ENCODE measurements at regions not wholly inside any gene's neighbourhood (a gene's known extent, or its start where the extent isn't known, plus 50 kb on each side); places are given as distances from the start of the nearest gene placed in this dataset.

DNA sequence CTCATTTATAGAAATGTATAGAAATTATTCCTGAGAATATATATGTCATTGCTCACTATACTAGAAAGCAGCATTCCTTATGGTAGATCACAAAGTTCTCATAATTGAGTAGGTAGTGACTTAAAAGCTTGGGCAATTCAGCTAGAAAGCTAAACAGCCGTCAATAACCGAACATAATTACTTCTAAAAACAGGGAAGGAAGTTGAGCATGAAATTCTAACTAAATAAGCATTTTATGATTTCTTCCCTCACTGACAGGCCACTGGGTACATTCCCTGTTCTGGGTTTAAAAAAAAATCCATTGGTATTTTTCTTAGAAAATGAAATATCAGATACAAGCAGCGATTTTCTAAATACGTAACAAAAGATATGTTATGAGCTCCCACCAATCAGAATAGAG lies 91.1 kb upstream of the DAB2 start:
- H3K9me3 ChIP-seq (replicated peaks in 1 of 11) = peaks cover 0 to 3% (median 0%) of the 10 kb centered on the region in 11 experiments; a peak in 3 of 22 replicates
- no peak overlapping the region for H3K4me3 ChIP-seq
- peak overlapping the region in 2 of 11 experiments; percentile 30 to 43; a peak in 2 of 22 replicates for H3K9ac ChIP-seq
- no peaks in the 10 kb centered on the region for H4K20me1 ChIP-seq
- H3K27me3 ChIP-seq = no peaks in the 10 kb centered on the region
- no peaks in the 10 kb centered on the region for H3K36me3 ChIP-seq
- peaks cover 0 to 71% (median 0%) of the 10 kb centered on the region in 10 experiments; a peak in 6 of 20 replicates for H3K4me1 ChIP-seq
- peak overlapping the region in 3 of 11 experiments; percentile 4 to 78 (median 60); a peak in 5 of 22 replicates for H3K4me2 ChIP-seq
- TF ChIP-seq Cebpa-rat (IDR thresholded peaks at IDR 0.05) = no peak
- H3K27ac ChIP-seq = peak overlapping the region in 2 of 11 experiments; percentile 39 to 44; a peak in 3 of 22 replicates

DNA sequence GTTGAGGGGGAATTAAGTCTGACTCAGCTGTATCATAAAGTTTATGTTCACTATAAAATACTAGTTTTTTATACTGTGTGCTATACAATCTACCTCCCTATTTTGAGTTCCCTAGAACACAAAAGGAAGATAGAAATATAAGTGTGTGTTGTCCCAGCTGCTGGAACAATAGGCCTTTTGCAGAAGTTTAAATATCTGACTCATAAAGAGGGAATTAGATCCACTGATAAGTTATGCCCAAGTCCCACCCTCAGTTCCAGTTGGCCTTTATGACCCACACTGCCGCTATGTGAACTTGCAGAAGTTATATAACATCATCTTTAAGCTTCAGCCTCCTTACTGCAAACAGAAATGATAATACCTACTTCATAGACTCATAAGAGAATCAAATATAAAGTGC lies 88.5 kb upstream of the DAB2 start:
- H3K27ac ChIP-seq = no peak overlapping the region
- no peak overlapping the region for H3K9ac ChIP-seq

DNA sequence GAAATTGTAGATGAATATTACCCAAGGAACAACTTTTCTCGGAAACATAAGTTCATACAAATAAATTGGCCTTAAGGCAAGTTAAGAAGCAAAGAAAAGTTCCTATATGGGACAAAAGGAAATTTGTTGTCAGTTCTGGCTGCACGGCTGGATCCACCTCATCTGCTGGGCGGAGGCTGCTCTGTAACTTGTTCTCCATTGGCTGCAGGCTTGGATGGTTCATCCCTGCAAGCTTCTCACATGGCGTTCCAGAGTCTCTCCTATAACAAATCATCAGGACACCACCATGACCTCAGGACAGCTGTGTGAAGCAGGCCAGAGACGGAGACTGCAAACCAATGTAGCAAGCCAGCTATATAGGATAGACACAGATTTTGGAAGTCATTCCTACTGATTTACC lies 81.4 kb upstream of the DAB2 start:
- no peaks in the 10 kb centered on the region for H3K9me3 ChIP-seq (replicated peaks in 1 of 11)
- no peak overlapping the region for H3K27ac ChIP-seq
- H3K4me2 ChIP-seq = no peak overlapping the region
- peaks cover 0 to 42% (median 0%) of the 10 kb centered on the region in 10 experiments; a peak in 6 of 20 replicates for H3K4me1 ChIP-seq
- no peaks in the 10 kb centered on the region for H4K20me1 ChIP-seq
- H3K9ac ChIP-seq = no peak overlapping the region
- TF ChIP-seq Cebpa-rat (IDR thresholded peaks at IDR 0.05) = no peak
- H3K4me3 ChIP-seq = no peak overlapping the region
- no peaks in the 10 kb centered on the region for H3K36me3 ChIP-seq
- no peaks in the 10 kb centered on the region for H3K27me3 ChIP-seq

More for the DNA sequence above, 88.5 kb upstream of the DAB2 start:
- H3K27me3 ChIP-seq = no peaks in the 10 kb centered on the region
- H3K9me3 ChIP-seq (replicated peaks in 1 of 11) = no peaks in the 10 kb centered on the region
- no peak for TF ChIP-seq Cebpa-rat (IDR thresholded peaks at IDR 0.05)
- H3K36me3 ChIP-seq = no peaks in the 10 kb centered on the region
- H3K4me1 ChIP-seq = peaks cover 0 to 65% (median 0%) of the 10 kb centered on the region in 10 experiments; a peak in 6 of 20 replicates
- no peaks in the 10 kb centered on the region for H4K20me1 ChIP-seq
- peak overlapping the region in 2 of 11 experiments; percentile 36 to 48; a peak in 3 of 22 replicates for H3K4me2 ChIP-seq
- H3K4me3 ChIP-seq = no peak overlapping the region

DNA sequence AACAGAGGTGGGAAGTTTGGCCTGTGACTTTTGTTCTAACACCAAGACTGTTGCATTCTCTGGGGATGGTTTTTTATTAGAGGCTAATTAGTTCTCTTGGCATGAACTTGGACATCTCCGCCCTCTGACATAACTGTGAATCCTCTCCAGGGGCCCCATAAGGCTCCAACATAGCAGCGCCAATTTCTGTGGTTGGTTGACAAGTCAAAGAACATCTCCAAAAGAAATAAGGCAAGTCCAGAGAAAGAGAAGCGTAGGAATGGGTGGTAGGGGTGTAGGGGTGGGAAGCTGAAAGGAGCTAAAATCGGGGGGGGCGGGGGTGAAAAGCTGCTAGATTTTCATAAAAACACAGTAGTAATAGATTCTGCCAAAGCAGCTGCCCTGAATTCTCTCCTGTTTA lies 81.0 kb upstream of the DAB2 start:
- H3K9ac ChIP-seq = no peak overlapping the region
- H3K4me2 ChIP-seq = no peak overlapping the region
- peaks cover 0 to 41% (median 0%) of the 10 kb centered on the region in 10 experiments; a peak in 6 of 20 replicates for H3K4me1 ChIP-seq
- no peaks in the 10 kb centered on the region for H3K9me3 ChIP-seq (replicated peaks in 1 of 11)
- no peaks in the 10 kb centered on the region for H3K27me3 ChIP-seq
- no peak overlapping the region for H3K4me3 ChIP-seq
- no peak overlapping the region for H3K27ac ChIP-seq
- no peak for TF ChIP-seq Cebpa-rat (IDR thresholded peaks at IDR 0.05)
- H3K36me3 ChIP-seq = no peaks in the 10 kb centered on the region
- no peaks in the 10 kb centered on the region for H4K20me1 ChIP-seq

DNA sequence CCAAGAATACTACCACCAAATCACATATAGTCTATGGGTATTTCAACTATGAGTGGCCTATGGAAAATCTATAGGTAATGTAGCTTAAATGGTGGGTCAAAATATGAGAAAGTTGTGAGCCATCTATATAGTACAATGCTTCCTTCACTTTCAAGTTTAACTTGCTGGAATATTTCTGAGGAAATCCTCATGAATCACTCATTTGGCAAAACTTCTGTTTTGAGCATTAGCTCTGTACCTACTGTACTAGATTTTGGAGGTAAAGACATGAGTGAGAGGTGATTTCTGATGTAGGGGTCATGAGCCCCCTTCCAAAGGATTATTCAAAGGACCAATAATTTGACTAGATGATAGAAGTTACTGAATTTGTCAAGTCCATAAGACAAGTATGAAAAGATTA lies 80.6 kb upstream of the DAB2 start:
- H3K9me3 ChIP-seq (replicated peaks in 1 of 11) = no peaks in the 10 kb centered on the region
- no peak overlapping the region for H3K4me2 ChIP-seq
- H3K4me1 ChIP-seq = peaks cover 0 to 37% (median 0%) of the 10 kb centered on the region in 10 experiments; a peak in 6 of 20 replicates
- H3K27ac ChIP-seq = no peak overlapping the region
- H3K27me3 ChIP-seq = no peaks in the 10 kb centered on the region
- H3K36me3 ChIP-seq = no peaks in the 10 kb centered on the region
- H3K4me3 ChIP-seq = no peak overlapping the region
- H4K20me1 ChIP-seq = no peaks in the 10 kb centered on the region
- H3K9ac ChIP-seq = no peak overlapping the region
- no peak for TF ChIP-seq Cebpa-rat (IDR thresholded peaks at IDR 0.05)

DNA sequence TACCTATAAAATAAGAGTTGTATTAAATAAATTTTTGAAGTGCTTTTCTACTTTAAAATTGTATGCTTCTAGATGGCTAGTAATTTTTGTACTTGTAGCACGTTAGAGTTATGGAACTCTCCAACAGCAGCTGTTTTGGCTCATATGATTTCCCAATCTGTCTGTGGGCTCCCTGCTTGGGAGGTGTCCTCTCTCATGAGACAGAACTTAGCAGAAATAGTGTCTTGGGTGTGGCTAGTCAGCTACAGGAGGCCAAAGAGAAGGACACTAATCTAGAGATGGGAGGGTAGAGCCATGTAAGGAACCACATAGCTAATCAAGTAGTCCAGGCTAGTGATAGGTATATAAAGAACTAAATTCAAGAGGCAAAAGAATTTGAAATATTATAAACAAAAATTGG lies 78.4 kb upstream of the DAB2 start:
- Histone ChIP-seq H3K4me1 (peaks cover 0 to 41% (median 0%) of the 10 kb centered on the region in 10 experiments; a peak in 7 of 20 replicates), H3K36me3 (no peaks in the 10 kb centered on the region), H3K4me2 (peak overlapping the region in 3 of 11 experiments; percentile 5 to 75 (median 65); a peak in 5 of 22 replicates), H3K9me3 (replicated peaks in 1 of 11) (no peaks in the 10 kb centered on the region), H3K4me3 (no peak overlapping the region), H3K27ac (no peak overlapping the region), H3K27me3 (no peaks in the 10 kb centered on the region), H4K20me1 (no peaks in the 10 kb centered on the region), H3K9ac (no peak overlapping the region)
- TF ChIP-seq Cebpa-rat (IDR thresholded peaks at IDR 0.05) = no peak

DNA sequence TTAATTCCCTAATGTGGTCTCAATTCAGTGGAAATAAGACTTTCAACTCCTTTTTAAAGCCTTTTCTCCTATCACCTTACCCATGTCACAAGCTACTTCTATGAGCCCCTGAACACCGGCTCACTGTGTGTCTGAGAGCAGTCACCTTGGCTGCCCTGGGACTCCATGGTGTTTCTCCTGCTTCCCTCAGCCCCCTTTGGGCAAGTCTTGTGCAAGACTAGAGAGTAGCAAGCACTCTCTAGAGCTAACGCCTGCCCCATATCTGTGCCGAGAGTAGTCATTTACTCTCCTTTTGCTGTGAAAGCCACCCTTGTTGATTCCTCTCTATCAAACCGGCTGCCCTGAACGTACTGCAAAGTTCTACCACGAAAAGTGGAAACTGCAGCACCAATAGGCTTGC lies 77.9 kb upstream of the DAB2 start:
- TF ChIP-seq Cebpa-rat (IDR thresholded peaks at IDR 0.05) = no peak
- no peaks in the 10 kb centered on the region for H3K9me3 ChIP-seq (replicated peaks in 1 of 11)
- no peak overlapping the region for H3K9ac ChIP-seq
- H3K27me3 ChIP-seq = no peaks in the 10 kb centered on the region
- H3K4me1 ChIP-seq = peaks cover 0 to 42% (median 0%) of the 10 kb centered on the region in 10 experiments; a peak in 7 of 20 replicates
- no peaks in the 10 kb centered on the region for H4K20me1 ChIP-seq
- no peak overlapping the region for H3K4me3 ChIP-seq
- no peak overlapping the region; a peak in 1 of 22 replicates for H3K27ac ChIP-seq
- no peaks in the 10 kb centered on the region for H3K36me3 ChIP-seq
- H3K4me2 ChIP-seq = peak overlapping the region in 3 of 11 experiments; percentile 5 to 75 (median 65); a peak in 5 of 22 replicates

DNA sequence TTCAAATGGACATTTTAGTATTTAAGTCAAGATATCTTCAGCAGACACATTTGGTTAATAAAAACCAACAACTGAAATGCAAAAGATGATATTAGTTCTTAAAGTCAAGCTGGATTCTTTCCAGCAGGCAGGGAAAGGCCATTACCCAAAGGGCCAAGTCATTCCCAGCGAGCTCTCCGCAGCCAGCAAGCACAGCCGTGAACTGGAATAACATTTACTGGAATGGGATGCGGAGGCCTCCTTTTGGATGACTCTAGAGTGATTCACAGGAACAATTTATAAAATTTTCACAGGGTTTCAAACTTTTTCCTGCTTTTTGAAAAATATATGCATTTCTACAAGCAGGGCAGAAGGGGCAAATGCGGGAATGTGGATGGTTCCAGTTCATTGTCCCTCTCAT lies 76.6 kb upstream of the DAB2 start:
- Histone ChIP-seq H3K9me3 (replicated peaks in 1 of 11) (no peaks in the 10 kb centered on the region), H3K4me2 (peak overlapping the region in 2 of 11 experiments; percentile 65 to 75; a peak in 3 of 22 replicates), H3K27ac (no peak overlapping the region), H3K4me1 (peaks cover 0 to 45% (median 0%) of the 10 kb centered on the region in 10 experiments; a peak in 7 of 20 replicates), H3K9ac (no peak overlapping the region), H3K36me3 (no peaks in the 10 kb centered on the region), H4K20me1 (no peaks in the 10 kb centered on the region), H3K27me3 (no peaks in the 10 kb centered on the region), H3K4me3 (no peak overlapping the region)
- no peak for TF ChIP-seq Cebpa-rat (IDR thresholded peaks at IDR 0.05)

DNA sequence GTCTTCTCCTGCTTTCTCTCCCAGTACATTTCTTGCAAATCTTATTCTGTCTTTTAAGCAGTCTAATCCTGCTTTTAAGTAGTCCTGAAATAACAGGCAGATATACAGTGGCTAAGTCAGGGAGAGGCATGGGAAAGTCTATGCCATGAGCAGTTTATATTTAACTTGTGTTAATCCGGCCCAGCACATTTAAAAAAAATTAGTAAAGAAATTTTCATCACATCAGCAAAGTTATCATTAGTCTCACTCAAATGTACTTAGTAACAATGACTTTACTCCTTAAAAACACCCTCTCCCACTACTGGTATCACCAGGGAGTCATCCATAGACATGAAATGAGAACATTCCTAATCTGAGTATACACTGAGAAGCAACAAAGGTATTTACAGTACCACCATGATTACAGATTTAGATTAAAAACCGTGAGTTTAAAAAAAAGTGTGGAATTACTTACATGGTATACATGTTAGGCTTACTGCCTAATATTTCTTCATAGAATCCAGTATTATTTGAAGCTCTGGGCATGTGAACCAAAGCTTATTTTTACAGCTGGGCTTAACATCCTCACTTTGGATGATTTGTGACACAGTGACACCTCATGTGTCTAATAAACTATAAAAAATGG lies 75.9 kb upstream of the DAB2 start:
- Histone ChIP-seq H3K4me3 (no peak overlapping the region), H3K27me3 (no peaks in the 10 kb centered on the region), H3K4me2 (no peak overlapping the region), H3K4me1 (peaks cover 0 to 45% (median 0%) of the 10 kb centered on the region in 10 experiments; a peak in 7 of 20 replicates), H3K27ac (no peak overlapping the region), H3K36me3 (no peaks in the 10 kb centered on the region), H4K20me1 (no peaks in the 10 kb centered on the region), H3K9ac (no peak overlapping the region), H3K9me3 (replicated peaks in 1 of 11) (no peaks in the 10 kb centered on the region)
- TF ChIP-seq Cebpa-rat (IDR thresholded peaks at IDR 0.05) = no peak

Data from BLaER1 treated with 17β-estradiol and CSF1 and Interleukin-3, amounts not matched to agents 10 nM and 100 nM (cell line).